ENCODE measurements at regions not wholly inside any gene's neighbourhood (a gene's known extent, or its start where the extent isn't known, plus 50 kb on each side); places are given as distances from the start of the nearest gene placed in this dataset.

GRCh38 chr2:16911746-16912145 lies 246.1 kb upstream of the CYRIA start:
- TF ChIP-seq CTCF (IDR thresholded peaks at IDR 0.05) (no peak), POLR2A (IDR thresholded peaks at IDR 0.05) (no peak)

All from testis (tissue), 2 donors.